ENCODE measurements at regions not wholly inside any gene's neighbourhood (a gene's known extent, or its start where the extent isn't known, plus 50 kb on each side); places are given as distances from the start of the nearest gene placed in this dataset.

DNA sequence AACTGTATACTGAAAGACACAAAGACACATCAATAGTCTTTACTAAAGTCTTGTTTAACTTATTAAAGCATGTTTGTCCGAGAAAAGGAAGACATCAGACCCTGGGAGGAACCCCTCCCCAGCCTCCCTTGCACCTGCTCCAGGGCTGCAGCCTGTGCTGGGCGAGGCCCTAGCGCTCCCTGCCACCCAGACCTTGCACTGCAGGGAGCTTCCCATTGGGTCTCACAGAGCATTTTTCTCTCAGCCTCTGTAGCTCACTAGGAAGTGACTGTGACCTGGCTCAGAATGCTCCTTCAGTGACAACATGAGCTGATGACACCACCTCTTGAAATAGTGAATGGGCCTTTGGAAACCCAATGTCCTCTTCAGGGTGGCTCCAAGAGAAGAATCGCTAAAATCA, 461.2 kb downstream of the TMEM121 start:
- TF ChIP-seq POLR2A (IDR thresholded peaks at IDR 0.05) = no peak
- TF ChIP-seq, protein P1, sequence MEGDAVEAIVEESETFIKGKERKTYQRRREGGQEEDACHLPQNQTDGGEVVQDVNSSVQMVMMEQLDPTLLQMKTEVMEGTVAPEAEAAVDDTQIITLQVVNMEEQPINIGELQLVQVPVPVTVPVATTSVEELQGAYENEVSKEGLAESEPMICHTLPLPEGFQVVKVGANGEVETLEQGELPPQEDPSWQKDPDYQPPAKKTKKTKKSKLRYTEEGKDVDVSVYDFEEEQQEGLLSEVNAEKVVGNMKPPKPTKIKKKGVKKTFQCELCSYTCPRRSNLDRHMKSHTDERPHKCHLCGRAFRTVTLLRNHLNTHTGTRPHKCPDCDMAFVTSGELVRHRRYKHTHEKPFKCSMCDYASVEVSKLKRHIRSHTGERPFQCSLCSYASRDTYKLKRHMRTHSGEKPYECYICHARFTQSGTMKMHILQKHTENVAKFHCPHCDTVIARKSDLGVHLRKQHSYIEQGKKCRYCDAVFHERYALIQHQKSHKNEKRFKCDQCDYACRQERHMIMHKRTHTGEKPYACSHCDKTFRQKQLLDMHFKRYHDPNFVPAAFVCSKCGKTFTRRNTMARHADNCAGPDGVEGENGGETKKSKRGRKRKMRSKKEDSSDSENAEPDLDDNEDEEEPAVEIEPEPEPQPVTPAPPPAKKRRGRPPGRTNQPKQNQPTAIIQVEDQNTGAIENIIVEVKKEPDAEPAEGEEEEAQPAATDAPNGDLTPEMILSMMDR (IDR thresholded peaks at IDR 0.05) = no peak
